ENCODE measurements at regions not wholly inside any gene's neighbourhood (a gene's known extent, or its start where the extent isn't known, plus 50 kb on each side); places are given as distances from the start of the nearest gene placed in this dataset.

DNA sequence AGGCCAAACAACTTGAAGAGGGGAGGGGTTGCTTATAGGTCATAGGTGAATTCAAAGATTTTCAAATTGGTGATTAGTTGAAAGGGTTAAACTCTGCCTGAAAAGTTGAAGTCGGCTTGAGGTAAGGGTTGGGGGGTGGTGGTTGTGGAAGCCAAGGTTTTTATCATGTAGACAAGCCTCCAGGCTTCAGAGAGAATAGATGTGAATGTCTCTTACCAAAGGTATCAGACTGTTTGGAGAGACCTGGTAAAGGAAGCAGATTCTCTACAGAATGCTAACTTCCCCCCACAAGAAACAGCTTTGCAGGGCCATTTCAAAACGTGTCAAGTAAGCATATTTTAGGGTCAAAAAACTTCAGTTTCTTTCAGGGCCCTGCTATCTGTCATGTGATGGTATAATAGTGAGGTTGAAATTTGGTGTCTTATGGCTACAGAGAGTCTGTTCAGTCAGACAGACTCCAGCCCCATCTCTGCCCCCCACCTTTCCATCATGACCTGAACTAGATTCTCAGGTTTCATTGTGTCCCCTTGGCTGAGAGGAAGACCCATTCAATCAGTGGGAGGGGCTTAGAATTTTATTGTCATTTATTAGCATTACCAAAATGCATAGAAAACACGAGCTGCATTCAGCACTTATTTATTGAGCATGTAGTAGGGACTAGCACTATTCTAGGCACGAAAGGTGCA lies 136.5 kb downstream of the MAP3K7 start:
- Histone ChIP-seq H3K4me1 (ENCODE audit: control insufficient read depth in 5 of 5, insufficient read depth in 5 of 5, low read length in 5 of 5) (peaks cover 0 to 4% (median 0%) of the 10 kb centered on the region in 5 donors), H3K36me3 (ENCODE audit: control insufficient read depth in 5 of 5, insufficient read depth in 5 of 5, low read length in 5 of 5) (no peaks in the 10 kb centered on the region), H3K9ac (ENCODE audit: low read length in 5 of 5) (no peak overlapping the region), H3K27me3 (ENCODE audit: control insufficient read depth in 5 of 5, insufficient read depth in 4 of 5, low read length in 5 of 5) (no peaks in the 10 kb centered on the region), H3K27ac (ENCODE audit: low read depth, low read length) (no peak overlapping the region), H3K9me3 (ENCODE audit: control insufficient read depth in 5 of 5, low read length in 5 of 5) (no peaks in the 10 kb centered on the region), H3K4me3 (ENCODE audit: low read depth in 1 of 5, low read length in 5 of 5) (no peak overlapping the region)

DNA sequence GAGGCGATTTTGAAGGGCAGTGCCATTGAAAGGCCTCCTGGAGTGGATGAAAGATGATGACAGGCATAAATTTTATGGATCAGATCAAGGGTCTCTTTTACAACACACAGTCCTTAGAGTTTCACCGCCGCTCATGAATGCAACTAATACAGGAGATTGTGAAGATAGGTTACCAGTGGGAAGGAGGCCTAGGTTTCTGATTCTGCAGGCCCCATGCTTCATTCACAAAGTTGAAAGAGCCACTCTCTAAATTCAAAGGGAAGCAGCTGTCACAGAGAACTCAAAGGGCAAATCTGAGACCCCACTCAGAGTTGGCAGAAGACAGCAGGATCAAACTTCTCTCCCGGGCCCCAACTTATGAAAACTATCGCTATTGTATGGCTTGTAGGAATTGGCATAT lies 137.6 kb downstream of the MAP3K7 start:
- H3K4me1 ChIP-seq (ENCODE audit: control insufficient read depth in 5 of 5, insufficient read depth in 5 of 5, low read length in 5 of 5), result peaks cover 0 to 4% (median 0%) of the 10 kb centered on the region in 5 donors
- no peak overlapping the region for H3K27ac ChIP-seq (ENCODE audit: low read depth, low read length)
- H3K36me3 ChIP-seq (ENCODE audit: control insufficient read depth in 5 of 5, insufficient read depth in 5 of 5, low read length in 5 of 5), result no peaks in the 10 kb centered on the region
- H3K4me3 ChIP-seq (ENCODE audit: low read depth in 1 of 5, low read length in 5 of 5), result no peak overlapping the region
- H3K9ac ChIP-seq (ENCODE audit: low read length in 5 of 5), result no peak overlapping the region
- H3K27me3 ChIP-seq (ENCODE audit: control insufficient read depth in 5 of 5, insufficient read depth in 4 of 5, low read length in 5 of 5), result no peaks in the 10 kb centered on the region
- no peaks in the 10 kb centered on the region for H3K9me3 ChIP-seq (ENCODE audit: control insufficient read depth in 5 of 5, low read length in 5 of 5)

DNA sequence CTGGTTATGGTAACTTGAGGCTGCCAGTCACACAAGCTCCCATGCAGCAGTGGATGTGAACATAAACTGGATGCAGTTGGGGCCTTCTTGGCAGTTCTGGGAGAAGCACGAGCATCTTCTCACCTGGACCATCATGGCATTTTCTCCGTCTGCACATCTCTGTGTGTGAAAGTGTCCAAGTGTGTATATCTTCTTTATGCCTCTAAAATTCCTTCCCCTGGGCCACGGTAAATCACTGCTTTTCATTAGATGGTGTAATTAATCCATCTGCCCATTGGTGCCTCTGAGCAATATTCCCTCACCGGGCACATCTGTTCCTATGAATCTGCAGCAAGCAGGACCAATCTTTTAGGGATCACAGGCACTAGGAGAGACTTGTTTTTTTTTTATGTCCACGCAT lies 138.0 kb downstream of the MAP3K7 start:
- peaks cover 0 to 4% (median 0%) of the 10 kb centered on the region in 5 donors for H3K4me1 ChIP-seq (ENCODE audit: control insufficient read depth in 5 of 5, insufficient read depth in 5 of 5, low read length in 5 of 5)
- no peaks in the 10 kb centered on the region for H3K9me3 ChIP-seq (ENCODE audit: control insufficient read depth in 5 of 5, low read length in 5 of 5)
- no peak overlapping the region for H3K4me3 ChIP-seq (ENCODE audit: low read depth in 1 of 5, low read length in 5 of 5)
- no peaks in the 10 kb centered on the region for H3K36me3 ChIP-seq (ENCODE audit: control insufficient read depth in 5 of 5, insufficient read depth in 5 of 5, low read length in 5 of 5)
- H3K27me3 ChIP-seq (ENCODE audit: control insufficient read depth in 5 of 5, insufficient read depth in 4 of 5, low read length in 5 of 5), result no peaks in the 10 kb centered on the region
- no peak overlapping the region for H3K9ac ChIP-seq (ENCODE audit: low read length in 5 of 5)
- H3K27ac ChIP-seq (ENCODE audit: low read depth, low read length), result no peak overlapping the region

DNA sequence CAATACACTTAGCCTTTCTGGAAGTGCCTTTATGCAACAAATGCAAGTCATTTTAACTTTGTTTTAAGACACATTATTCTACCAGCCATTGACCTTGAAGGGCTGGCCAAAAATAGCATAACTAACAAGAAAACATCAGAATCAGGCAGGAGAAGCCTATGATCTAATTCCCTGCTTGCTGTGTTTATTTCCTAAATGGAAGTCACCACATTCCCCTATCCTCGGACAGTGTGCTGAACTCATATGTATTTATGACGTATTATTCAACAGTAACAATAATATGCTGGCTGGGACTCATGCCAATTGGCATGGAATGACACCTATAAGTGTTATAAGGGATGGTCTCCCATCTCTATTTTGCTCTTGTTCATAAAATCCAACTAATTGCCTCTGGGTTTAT lies 140.7 kb downstream of the MAP3K7 start:
- no peak overlapping the region for H3K27ac ChIP-seq (ENCODE audit: low read depth, low read length)
- H3K4me1 ChIP-seq (ENCODE audit: control insufficient read depth in 5 of 5, insufficient read depth in 5 of 5, low read length in 5 of 5), result peaks cover 0 to 4% (median 0%) of the 10 kb centered on the region in 5 donors
- no peaks in the 10 kb centered on the region for H3K36me3 ChIP-seq (ENCODE audit: control insufficient read depth in 5 of 5, insufficient read depth in 5 of 5, low read length in 5 of 5)
- H3K9ac ChIP-seq (ENCODE audit: low read length in 5 of 5), result no peak overlapping the region
- no peak overlapping the region for H3K4me3 ChIP-seq (ENCODE audit: low read depth in 1 of 5, low read length in 5 of 5)
- H3K9me3 ChIP-seq (ENCODE audit: control insufficient read depth in 5 of 5, low read length in 5 of 5), result no peaks in the 10 kb centered on the region
- H3K27me3 ChIP-seq (ENCODE audit: control insufficient read depth in 5 of 5, insufficient read depth in 4 of 5, low read length in 5 of 5), result no peaks in the 10 kb centered on the region

DNA sequence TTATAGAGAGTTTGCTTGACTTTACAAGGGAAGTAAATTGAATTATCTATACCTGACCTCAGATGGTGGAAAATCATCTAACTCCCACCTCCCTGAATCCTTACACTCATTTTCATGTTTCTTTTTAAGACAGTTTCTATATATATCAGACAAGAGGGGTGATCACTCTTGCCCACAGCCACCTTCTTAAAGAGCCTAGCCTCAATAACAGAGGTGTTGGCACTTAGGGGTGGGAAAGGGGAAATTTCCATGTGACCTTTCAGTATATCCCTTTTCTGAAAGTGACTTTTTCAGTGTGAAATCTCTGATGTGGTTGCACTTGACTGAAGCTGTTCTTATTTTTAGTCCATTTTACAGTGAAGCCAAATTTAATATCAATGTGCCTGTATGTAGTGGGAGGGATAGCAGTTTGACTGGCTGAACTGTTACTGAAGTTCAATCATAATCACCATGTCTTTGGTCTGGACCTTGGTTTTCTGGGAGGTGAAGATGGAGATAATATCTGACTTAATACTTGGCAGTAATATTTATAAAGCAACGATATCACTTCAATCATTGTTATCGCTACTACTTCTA lies 141.3 kb downstream of the MAP3K7 start:
- Histone ChIP-seq H3K9me3 (ENCODE audit: control insufficient read depth in 5 of 5, low read length in 5 of 5) (no peaks in the 10 kb centered on the region), H3K4me3 (ENCODE audit: low read depth in 1 of 5, low read length in 5 of 5) (no peak overlapping the region), H3K36me3 (ENCODE audit: control insufficient read depth in 5 of 5, insufficient read depth in 5 of 5, low read length in 5 of 5) (no peaks in the 10 kb centered on the region), H3K27ac (ENCODE audit: low read depth, low read length) (no peak overlapping the region), H3K4me1 (ENCODE audit: control insufficient read depth in 5 of 5, insufficient read depth in 5 of 5, low read length in 5 of 5) (peaks cover 0 to 4% (median 0%) of the 10 kb centered on the region in 5 donors), H3K27me3 (ENCODE audit: control insufficient read depth in 5 of 5, insufficient read depth in 4 of 5, low read length in 5 of 5) (no peaks in the 10 kb centered on the region), H3K9ac (ENCODE audit: low read length in 5 of 5) (no peak overlapping the region)

DNA sequence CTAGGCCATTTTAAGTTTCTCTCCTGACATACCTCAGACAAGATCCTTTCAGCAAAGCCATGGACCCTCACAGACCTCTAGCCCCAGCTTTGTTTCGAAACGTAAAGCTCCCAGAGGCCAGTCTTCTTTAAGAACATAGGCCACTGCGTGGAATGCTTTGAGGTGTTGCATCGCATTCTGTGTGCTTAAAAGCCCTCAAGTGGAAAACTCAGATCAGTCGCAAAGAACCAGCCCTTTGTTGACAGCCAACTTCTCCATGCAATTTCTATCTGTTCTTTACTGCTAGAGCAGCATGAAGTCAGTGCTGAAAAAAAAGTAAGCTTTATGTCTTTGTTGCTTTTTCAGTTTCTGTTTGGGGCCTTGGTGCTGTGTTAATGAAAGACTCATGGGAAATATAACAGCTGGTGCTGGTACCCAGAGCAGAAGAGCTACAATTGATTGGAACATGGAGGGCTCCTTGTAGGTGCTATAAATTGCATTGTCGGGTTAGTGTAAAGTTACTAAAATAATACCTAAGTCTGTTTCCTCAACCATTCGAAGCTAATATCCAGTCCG lies 142.6 kb downstream of the MAP3K7 start:
- H3K4me1 ChIP-seq (ENCODE audit: control insufficient read depth in 5 of 5, insufficient read depth in 5 of 5, low read length in 5 of 5), result peaks cover 0 to 4% (median 0%) of the 10 kb centered on the region in 5 donors
- no peaks in the 10 kb centered on the region for H3K27me3 ChIP-seq (ENCODE audit: control insufficient read depth in 5 of 5, insufficient read depth in 4 of 5, low read length in 5 of 5)
- no peaks in the 10 kb centered on the region for H3K36me3 ChIP-seq (ENCODE audit: control insufficient read depth in 5 of 5, insufficient read depth in 5 of 5, low read length in 5 of 5)
- H3K4me3 ChIP-seq (ENCODE audit: low read depth in 1 of 5, low read length in 5 of 5), result no peak overlapping the region
- no peaks in the 10 kb centered on the region for H3K9me3 ChIP-seq (ENCODE audit: control insufficient read depth in 5 of 5, low read length in 5 of 5)
- no peak overlapping the region for H3K9ac ChIP-seq (ENCODE audit: low read length in 5 of 5)
- no peak overlapping the region for H3K27ac ChIP-seq (ENCODE audit: low read depth, low read length)

DNA sequence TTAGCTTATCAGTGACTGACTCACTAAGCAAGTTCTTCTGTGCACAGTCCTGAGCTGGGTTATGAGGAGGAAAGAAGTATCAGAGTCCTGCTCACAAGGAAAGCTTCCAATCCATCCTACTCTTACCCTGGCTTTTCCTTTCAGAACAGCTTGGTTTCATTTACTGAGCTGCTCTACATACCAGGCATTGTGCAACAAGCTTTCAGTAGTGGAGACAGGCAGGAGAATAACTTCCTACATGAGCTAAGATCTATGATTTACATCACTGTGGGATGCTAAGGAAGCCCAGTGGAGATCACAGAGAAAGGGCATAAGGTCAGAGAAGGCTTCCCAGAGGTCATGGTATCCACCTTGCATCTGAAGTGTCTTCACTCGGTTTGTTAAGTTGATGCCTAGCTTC lies 144.5 kb downstream of the MAP3K7 start:
- Histone ChIP-seq H3K4me3 (ENCODE audit: low read depth in 1 of 5, low read length in 5 of 5) (no peak overlapping the region), H3K4me1 (ENCODE audit: control insufficient read depth in 5 of 5, insufficient read depth in 5 of 5, low read length in 5 of 5) (peaks cover 0 to 4% (median 0%) of the 10 kb centered on the region in 5 donors), H3K27ac (ENCODE audit: low read depth, low read length) (no peak overlapping the region), H3K27me3 (ENCODE audit: control insufficient read depth in 5 of 5, insufficient read depth in 4 of 5, low read length in 5 of 5) (peaks cover 0 to 2% (median 0%) of the 10 kb centered on the region in 5 donors), H3K9ac (ENCODE audit: low read length in 5 of 5) (no peak overlapping the region), H3K9me3 (ENCODE audit: control insufficient read depth in 5 of 5, low read length in 5 of 5) (no peaks in the 10 kb centered on the region), H3K36me3 (ENCODE audit: control insufficient read depth in 5 of 5, insufficient read depth in 5 of 5, low read length in 5 of 5) (no peaks in the 10 kb centered on the region)

DNA sequence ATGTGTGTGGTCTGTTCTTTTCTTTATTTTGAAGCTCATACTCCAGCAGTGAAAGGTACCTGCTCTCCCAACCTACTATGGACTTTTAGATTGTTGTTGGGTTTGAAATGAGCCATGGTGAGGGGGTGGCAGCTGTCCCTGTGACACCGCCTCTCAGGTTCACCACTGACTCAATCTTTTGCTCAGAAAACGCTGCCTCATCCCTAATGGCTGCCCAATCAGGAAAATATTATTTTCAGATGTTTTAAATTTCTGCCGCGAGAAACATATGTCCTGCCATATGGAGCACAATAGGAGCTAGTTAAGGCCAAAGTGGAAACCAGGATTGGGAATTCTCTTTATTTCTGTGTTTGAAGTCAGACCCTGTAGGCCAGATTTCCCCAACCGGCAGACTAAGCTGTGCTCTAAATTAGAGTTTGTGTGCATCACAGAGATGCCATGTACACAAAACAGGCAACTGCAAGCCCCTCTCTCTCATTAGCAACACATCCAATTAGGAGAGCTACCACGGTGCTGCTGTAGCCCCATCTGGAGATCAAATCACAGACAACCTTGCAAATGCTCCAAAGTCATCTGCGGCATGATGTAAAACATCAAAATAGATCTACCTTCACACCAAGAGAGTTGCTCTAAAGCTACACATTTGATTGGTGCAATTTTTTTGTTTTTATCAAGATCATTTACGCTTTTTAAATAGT lies 144.1 kb upstream of the BACH2 start:
- no peak overlapping the region for H3K9ac ChIP-seq (ENCODE audit: low read length in 5 of 5)
- H3K9me3 ChIP-seq (ENCODE audit: control insufficient read depth in 5 of 5, low read length in 5 of 5), result no peaks in the 10 kb centered on the region
- no peaks in the 10 kb centered on the region for H3K4me1 ChIP-seq (ENCODE audit: control insufficient read depth in 5 of 5, insufficient read depth in 5 of 5, low read length in 5 of 5)
- no peaks in the 10 kb centered on the region for H3K36me3 ChIP-seq (ENCODE audit: control insufficient read depth in 5 of 5, insufficient read depth in 5 of 5, low read length in 5 of 5)
- H3K27me3 ChIP-seq (ENCODE audit: control insufficient read depth in 5 of 5, insufficient read depth in 4 of 5, low read length in 5 of 5), result peaks cover 0 to 2% (median 0%) of the 10 kb centered on the region in 5 donors
- no peak overlapping the region for H3K27ac ChIP-seq (ENCODE audit: low read depth, low read length)
- H3K4me3 ChIP-seq (ENCODE audit: low read depth in 1 of 5, low read length in 5 of 5), result no peak overlapping the region

DNA sequence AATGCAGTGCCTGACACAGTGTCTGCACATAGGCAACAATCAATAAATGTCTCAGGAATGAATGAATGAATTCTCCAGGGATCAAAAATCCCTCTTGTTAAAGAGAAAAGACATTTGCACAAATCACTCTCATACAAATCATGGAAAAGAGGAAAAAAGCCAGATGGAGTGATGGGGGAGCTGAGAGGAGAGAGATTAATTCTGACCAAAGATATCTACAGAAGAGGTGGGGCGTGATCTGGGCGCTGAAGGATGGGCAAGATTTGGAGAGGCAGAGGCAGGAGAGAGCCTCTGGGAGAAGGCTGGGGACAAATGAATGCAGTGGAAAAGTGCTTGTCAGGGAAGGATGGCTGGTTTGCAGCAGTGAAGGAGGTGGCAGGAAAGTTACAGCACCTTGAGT lies 142.9 kb upstream of the BACH2 start:
- Histone ChIP-seq H3K36me3 (ENCODE audit: control insufficient read depth in 5 of 5, insufficient read depth in 5 of 5, low read length in 5 of 5) (no peaks in the 10 kb centered on the region), H3K27ac (ENCODE audit: low read depth, low read length) (no peak overlapping the region), H3K9ac (ENCODE audit: low read length in 5 of 5) (no peak overlapping the region), H3K4me3 (ENCODE audit: low read depth in 1 of 5, low read length in 5 of 5) (no peak overlapping the region), H3K4me1 (ENCODE audit: control insufficient read depth in 5 of 5, insufficient read depth in 5 of 5, low read length in 5 of 5) (no peaks in the 10 kb centered on the region), H3K27me3 (ENCODE audit: control insufficient read depth in 5 of 5, insufficient read depth in 4 of 5, low read length in 5 of 5) (peaks cover 0 to 2% (median 0%) of the 10 kb centered on the region in 5 donors), H3K9me3 (ENCODE audit: control insufficient read depth in 5 of 5, low read length in 5 of 5) (no peaks in the 10 kb centered on the region)

DNA sequence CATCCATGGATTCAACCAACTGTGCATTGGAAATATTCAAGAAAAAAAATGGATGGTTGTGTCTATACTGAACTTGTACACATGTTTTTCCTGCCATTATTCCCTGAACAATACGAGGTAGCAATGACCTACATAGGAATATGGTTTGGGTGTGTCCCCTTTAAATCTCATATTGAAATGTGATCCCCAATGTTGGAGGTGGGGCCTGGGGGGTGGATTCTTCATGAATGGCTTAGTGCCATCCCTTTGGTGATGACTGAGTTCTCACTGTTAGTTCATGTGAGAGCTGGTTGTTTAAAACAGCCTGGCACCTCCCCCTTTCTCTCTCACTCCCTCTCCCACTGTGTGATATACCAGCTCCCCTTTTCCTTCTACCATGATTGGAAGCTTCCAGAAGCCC lies 139.8 kb upstream of the BACH2 start:
- no peak overlapping the region for H3K4me3 ChIP-seq (ENCODE audit: low read depth in 1 of 5, low read length in 5 of 5)
- H3K4me1 ChIP-seq (ENCODE audit: control insufficient read depth in 5 of 5, insufficient read depth in 5 of 5, low read length in 5 of 5), result no peaks in the 10 kb centered on the region
- no peak overlapping the region for H3K27ac ChIP-seq (ENCODE audit: low read depth, low read length)
- H3K27me3 ChIP-seq (ENCODE audit: control insufficient read depth in 5 of 5, insufficient read depth in 4 of 5, low read length in 5 of 5), result peaks cover 0 to 2% (median 0%) of the 10 kb centered on the region in 5 donors
- H3K9ac ChIP-seq (ENCODE audit: low read length in 5 of 5), result no peak overlapping the region
- H3K36me3 ChIP-seq (ENCODE audit: control insufficient read depth in 5 of 5, insufficient read depth in 5 of 5, low read length in 5 of 5), result no peaks in the 10 kb centered on the region
- H3K9me3 ChIP-seq (ENCODE audit: control insufficient read depth in 5 of 5, low read length in 5 of 5), result peaks cover 0 to 6% (median 2%) of the 10 kb centered on the region in 5 donors
